ENCODE measurements at regions not wholly inside any gene's neighbourhood (a gene's known extent, or its start where the extent isn't known, plus 50 kb on each side); places are given as distances from the start of the nearest gene placed in this dataset.

DNA sequence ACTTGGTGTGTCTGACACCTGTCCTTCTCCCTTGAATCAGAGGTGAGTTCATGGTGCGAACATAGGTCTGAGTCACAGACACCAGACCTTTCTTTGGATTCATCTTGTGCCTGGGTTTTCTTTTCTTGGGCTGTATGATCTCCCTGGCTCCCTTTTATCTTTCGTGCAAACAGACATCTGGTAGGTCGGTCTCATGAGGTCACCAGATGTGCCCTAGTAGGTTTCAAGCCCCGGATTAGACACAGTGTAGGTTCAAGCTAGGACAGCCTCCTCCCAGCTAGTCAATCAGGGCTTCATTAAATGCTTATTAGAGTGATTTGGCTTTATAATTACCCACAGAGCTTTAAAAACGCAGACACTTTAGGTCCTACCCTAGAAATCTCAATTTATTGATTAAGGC, 106.0 kb upstream of the MYO10 start:
- no peak for TF ChIP-seq POLR2A (IDR thresholded peaks at IDR 0.05; ENCODE audit: low read depth, low read length)
- TF ChIP-seq EZH2 (IDR thresholded peaks at IDR 0.05; ENCODE audit: borderline replicate concordance, low read depth, low read length, severe bottlenecking) = no peak
- no peak for TF ChIP-seq JUN (IDR thresholded peaks at IDR 0.05; ENCODE audit: borderline replicate concordance, insufficient read depth, insufficient read length, low read depth)
- no peak for TF ChIP-seq MYC (IDR thresholded peaks at IDR 0.05; ENCODE audit: low read depth, low read length)
- TF ChIP-seq FOS (IDR thresholded peaks at IDR 0.05; ENCODE audit: borderline replicate concordance, insufficient read depth, low read length) = no peak
- TF ChIP-seq POLR2AphosphoS5 (IDR thresholded peaks at IDR 0.05; ENCODE audit: insufficient read depth, low read depth, low read length) = no peak
- TF ChIP-seq MAX (IDR thresholded peaks at IDR 0.05; ENCODE audit: insufficient read depth, insufficient read length) = no peak
- TF ChIP-seq CTCF (IDR thresholded peaks at IDR 0.05; ENCODE audit: extremely low read depth in 1 of 2, insufficient read depth in 1 of 2, low read depth in 1 of 2, low read length in 2 of 2) = no peak
- no peak for TF ChIP-seq GATA2 (IDR thresholded peaks at IDR 0.05; ENCODE audit: insufficient read depth, insufficient read length, low read depth, low read length)
- Histone ChIP-seq H2AFZ (ENCODE audit: low read depth, low read length) (no peak overlapping the region), H3K9me3 (replicated peaks; ENCODE audit: control insufficient read depth, insufficient read depth, low read length) (no peaks in the 10 kb centered on the region), H3K36me3 (ENCODE audit: control insufficient read depth in 2 of 2, extremely low read depth in 1 of 2, insufficient read depth in 2 of 2, low read length in 2 of 2) (no peaks in the 10 kb centered on the region), H3K4me2 (ENCODE audit: insufficient read depth, low read length) (no peak overlapping the region), H3K4me3 (replicated peaks in 1 of 3; ENCODE audit: insufficient read depth in 1 of 3, low read depth in 1 of 3, low read length in 3 of 3) (no peak overlapping the region), H3K79me2 (ENCODE audit: control insufficient read depth, insufficient read depth, low read length) (no peaks in the 10 kb centered on the region), H3K27me3 (ENCODE audit: control insufficient read depth in 2 of 2, insufficient read depth in 2 of 2, low read length in 2 of 2) (no peaks in the 10 kb centered on the region), H3K4me1 (ENCODE audit: control insufficient read depth, extremely low read depth, insufficient read depth, low read length) (peaks cover 16% of the 10 kb centered on the region), H3K9me1 (replicated peaks; ENCODE audit: control insufficient read depth, extremely low read depth, insufficient read depth, low read length) (no peaks in the 10 kb centered on the region), H3K27ac (ENCODE audit: insufficient read depth, low read depth, low read length) (no peak overlapping the region), H3K9ac (replicated peaks; ENCODE audit: extremely low read depth, insufficient read depth, low read length) (no peak overlapping the region), H4K20me1 (replicated peaks; ENCODE audit: control insufficient read depth, extremely low read depth, insufficient read depth, low read length) (no peaks in the 10 kb centered on the region)
- POLR2A ChIA-PET = no interaction called here
- BruUV-seq (replicated peaks) = no TSS peak
- CTCF ChIA-PET = interaction anchor here (1.0 to 3.4 kb wide), 3 partner anchors 25 to 148 kb away, joined by 3 to 13 read pairs (median 3); no protein-coding TSS in a partner anchor
- dilution Hi-C loops (cut with MboI; ENCODE audit: extremely low pct_ligation_motif_present, low sequenced_read_pairs) (no loop called here), intact Hi-C loops (cut with micrococcal nuclease) (no loop called here)
- DNase-seq (ENCODE audit: low read depth, low spot score) (no peak), FAIRE-seq (no peak)

Measured in endothelial cell of umbilical vein (primary cell).